Fibroblast of lung (primary cell): ENCODE measurements at regions not wholly inside any gene's neighbourhood (a gene's known extent, or its start where the extent isn't known, plus 50 kb on each side); places are given as distances from the start of the nearest gene placed in this dataset.

Experiments used
- DNase-seq, 2 donors: peaks; one replicate each; pipeline versions ENCODE4 v3.0.0 to v3.0.0-alpha.2; 2010; ENCODE audit warnings: low read depth in 2 of 2
- H2AFZ ChIP-seq: 2 replicates; pipeline ENCODE4 v1.5.1; 2012; ENCODE audit warnings: low read length, control low read depth, inconsistent platforms
- H3K27ac ChIP-seq: 2 replicates; pipeline ENCODE4 v1.5.1; 2011; ENCODE audit warnings: low read length, control low read depth; ENCODE audit not compliant: insufficient read depth
- H3K27me3 ChIP-seq: 2 replicates; pipeline ENCODE4 v1.5.1; 2011; ENCODE audit warnings: mild to moderate bottlenecking, low read length; ENCODE audit not compliant: control insufficient read depth, insufficient read depth
- H3K36me3 ChIP-seq: 2 replicates; pipeline ENCODE4 v1.5.1; 2011; ENCODE audit warnings: low read length; ENCODE audit not compliant: control insufficient read depth, insufficient read depth
- H3K4me1 ChIP-seq: 2 replicates; pipeline ENCODE4 v1.5.1; 2011; ENCODE audit warnings: low read length; ENCODE audit not compliant: control insufficient read depth, insufficient read depth; ENCODE audit errors: extremely low read depth
- H3K4me2 ChIP-seq: 2 replicates; pipeline ENCODE4 v1.5.1; 2011; ENCODE audit warnings: low read length, control low read depth; ENCODE audit not compliant: insufficient read depth; ENCODE audit errors: extremely low read depth
- H3K4me3 ChIP-seq, 4 experiments: fragments of 200-600 bp in 1 of 4; sonication (generic) in 1 of 4; replicated peaks in 1 of 4; 2 replicates each; pipeline ENCODE4 v1.5.1; 2011 to 2016; ENCODE audit warnings: low read length in 4 of 4, low read depth in 3 of 4, mild to moderate bottlenecking in 3 of 4, control low read depth in 2 of 4, inconsistent platforms in 1 of 4, mixed read lengths in 1 of 4; ENCODE audit not compliant: insufficient read depth in 1 of 4; ENCODE audit errors: control extremely low read depth in 1 of 4
- H3K79me2 ChIP-seq: 2 replicates; pipeline ENCODE4 v1.5.1; 2012; ENCODE audit warnings: mild to moderate bottlenecking, low read length, inconsistent platforms; ENCODE audit not compliant: control insufficient read depth, insufficient read depth
- H3K9ac ChIP-seq: 2 replicates; pipeline ENCODE4 v1.5.1; 2011; ENCODE audit warnings: mild to moderate bottlenecking, low read length, control low read depth; ENCODE audit not compliant: insufficient read depth
- H3K9me3 ChIP-seq: 2 replicates; pipeline ENCODE4 v1.5.1; 2012; ENCODE audit warnings: low read depth, low read length; ENCODE audit not compliant: control insufficient read depth, insufficient read depth
- H4K20me1 ChIP-seq: 2 replicates; pipeline ENCODE4 v1.5.1; 2011; ENCODE audit warnings: low read length; ENCODE audit not compliant: control insufficient read depth, insufficient read depth; ENCODE audit errors: extremely low read depth
- EZH2 ChIP-seq: IDR thresholded peaks from 2 replicates; pipeline ENCODE4 v1.5.1; 2012; ENCODE audit warnings: low read length, control low read depth, mild to moderate bottlenecking; ENCODE audit errors: missing control alignments
- TF ChIP-seq, protein P1 (sequence below), 2 donors: IDR thresholded peaks in 1 of 2; conservative IDR thresholded peaks in 1 of 2; 1 replicate in 1 of 2; 2 replicates in 1 of 2; pipeline ENCODE4 v1.5.1; 2011 to 2012; ENCODE audit warnings: low read length in 2 of 2, control low read depth in 1 of 2, inconsistent platforms in 1 of 2, low read depth in 1 of 2, mild to moderate bottlenecking in 1 of 2

DNA sequence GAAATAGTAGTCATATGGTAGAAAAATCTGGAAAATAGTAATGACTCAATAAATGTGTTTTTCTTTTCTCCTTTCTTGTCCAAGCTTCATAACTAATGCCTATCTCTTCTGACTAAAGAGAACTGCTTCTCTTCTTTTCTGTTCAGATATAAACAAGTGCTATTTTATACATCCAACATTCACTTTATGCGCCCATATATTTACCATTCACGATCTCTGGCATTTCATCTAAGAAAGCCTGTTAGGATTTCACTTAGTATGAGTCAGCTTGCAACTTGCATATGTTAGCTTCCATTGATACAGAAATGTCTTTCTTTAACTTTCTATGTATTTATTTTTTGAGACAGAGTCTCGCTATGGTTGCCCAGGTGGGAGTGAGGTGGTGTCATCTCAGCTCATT lies 224.9 kb downstream of the VAPA start:
- Histone ChIP-seq H3K79me2 (no peaks in the 10 kb centered on the region), H3K9me3 (no peaks in the 10 kb centered on the region), H2AFZ (no peak overlapping the region), H3K27me3 (no peaks in the 10 kb centered on the region), H3K27ac (no peak overlapping the region), H3K9ac (no peak overlapping the region), H3K4me1 (peaks cover 9% of the 10 kb centered on the region), H4K20me1 (no peaks in the 10 kb centered on the region), H3K4me3 (no peak overlapping the region), H3K36me3 (no peaks in the 10 kb centered on the region), H3K4me2 (no peak overlapping the region)
- TF ChIP-seq EZH2: no peak
- TF ChIP-seq, protein P1, sequence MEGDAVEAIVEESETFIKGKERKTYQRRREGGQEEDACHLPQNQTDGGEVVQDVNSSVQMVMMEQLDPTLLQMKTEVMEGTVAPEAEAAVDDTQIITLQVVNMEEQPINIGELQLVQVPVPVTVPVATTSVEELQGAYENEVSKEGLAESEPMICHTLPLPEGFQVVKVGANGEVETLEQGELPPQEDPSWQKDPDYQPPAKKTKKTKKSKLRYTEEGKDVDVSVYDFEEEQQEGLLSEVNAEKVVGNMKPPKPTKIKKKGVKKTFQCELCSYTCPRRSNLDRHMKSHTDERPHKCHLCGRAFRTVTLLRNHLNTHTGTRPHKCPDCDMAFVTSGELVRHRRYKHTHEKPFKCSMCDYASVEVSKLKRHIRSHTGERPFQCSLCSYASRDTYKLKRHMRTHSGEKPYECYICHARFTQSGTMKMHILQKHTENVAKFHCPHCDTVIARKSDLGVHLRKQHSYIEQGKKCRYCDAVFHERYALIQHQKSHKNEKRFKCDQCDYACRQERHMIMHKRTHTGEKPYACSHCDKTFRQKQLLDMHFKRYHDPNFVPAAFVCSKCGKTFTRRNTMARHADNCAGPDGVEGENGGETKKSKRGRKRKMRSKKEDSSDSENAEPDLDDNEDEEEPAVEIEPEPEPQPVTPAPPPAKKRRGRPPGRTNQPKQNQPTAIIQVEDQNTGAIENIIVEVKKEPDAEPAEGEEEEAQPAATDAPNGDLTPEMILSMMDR (conservative IDR thresholded peaks at IDR 0.05 in 1 of 2, IDR thresholded peaks at IDR 0.05 in 1 of 2; ENCODE audit: low read depth in 1 of 2, low read length in 2 of 2): no peak
- DNase-seq: peak; percentile 39 to 50

DNA sequence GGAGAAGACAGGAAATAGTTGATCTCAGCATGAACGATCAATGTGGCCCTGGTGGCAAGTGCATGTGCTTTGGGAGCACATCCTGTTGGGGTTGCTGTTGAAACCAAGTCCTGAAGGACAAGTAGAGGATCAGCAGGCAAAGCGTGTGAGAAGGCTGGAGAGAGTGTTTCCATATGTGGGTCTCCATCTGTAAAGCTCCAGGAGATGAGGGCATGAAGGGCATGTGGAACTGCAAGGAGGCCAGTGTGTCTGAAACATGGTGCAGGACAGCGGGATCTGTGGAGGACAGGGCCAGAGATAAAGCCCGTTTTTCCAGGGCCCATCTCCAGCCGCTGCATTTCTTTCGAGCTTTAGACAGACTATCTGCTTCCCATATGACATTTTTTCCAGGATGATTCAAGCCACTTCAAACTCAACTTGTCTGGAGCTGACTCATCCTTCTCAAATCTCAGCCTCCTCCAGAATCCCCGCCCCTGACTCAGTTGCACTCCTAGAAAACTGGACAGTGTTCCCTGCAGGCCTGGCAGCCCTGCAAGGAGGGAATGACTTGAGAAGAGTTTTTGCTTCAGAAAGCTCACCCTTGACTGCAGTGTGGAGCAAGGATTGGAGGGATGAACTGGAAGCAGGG lies 226.1 kb downstream of the VAPA start:
- no peak for TF ChIP-seq EZH2
- TF ChIP-seq, protein P1 (conservative IDR thresholded peaks at IDR 0.05 in 1 of 2, IDR thresholded peaks at IDR 0.05 in 1 of 2; ENCODE audit: low read depth in 1 of 2, low read length in 2 of 2): no peak
- no peaks in the 10 kb centered on the region for H3K36me3 ChIP-seq
- H3K4me1 ChIP-seq: peaks cover 9% of the 10 kb centered on the region
- no peak overlapping the region for H3K4me3 ChIP-seq
- no peaks in the 10 kb centered on the region for H3K27me3 ChIP-seq
- DNase-seq: peak; percentile 28 to 91
- no peaks in the 10 kb centered on the region for H3K9me3 ChIP-seq
- H3K4me2 ChIP-seq: peak overlapping the region; percentile 54
- H3K27ac ChIP-seq: no peak overlapping the region
- H4K20me1 ChIP-seq: no peaks in the 10 kb centered on the region
- no peak overlapping the region for H3K9ac ChIP-seq
- no peaks in the 10 kb centered on the region for H3K79me2 ChIP-seq
- no peak overlapping the region for H2AFZ ChIP-seq

DNA sequence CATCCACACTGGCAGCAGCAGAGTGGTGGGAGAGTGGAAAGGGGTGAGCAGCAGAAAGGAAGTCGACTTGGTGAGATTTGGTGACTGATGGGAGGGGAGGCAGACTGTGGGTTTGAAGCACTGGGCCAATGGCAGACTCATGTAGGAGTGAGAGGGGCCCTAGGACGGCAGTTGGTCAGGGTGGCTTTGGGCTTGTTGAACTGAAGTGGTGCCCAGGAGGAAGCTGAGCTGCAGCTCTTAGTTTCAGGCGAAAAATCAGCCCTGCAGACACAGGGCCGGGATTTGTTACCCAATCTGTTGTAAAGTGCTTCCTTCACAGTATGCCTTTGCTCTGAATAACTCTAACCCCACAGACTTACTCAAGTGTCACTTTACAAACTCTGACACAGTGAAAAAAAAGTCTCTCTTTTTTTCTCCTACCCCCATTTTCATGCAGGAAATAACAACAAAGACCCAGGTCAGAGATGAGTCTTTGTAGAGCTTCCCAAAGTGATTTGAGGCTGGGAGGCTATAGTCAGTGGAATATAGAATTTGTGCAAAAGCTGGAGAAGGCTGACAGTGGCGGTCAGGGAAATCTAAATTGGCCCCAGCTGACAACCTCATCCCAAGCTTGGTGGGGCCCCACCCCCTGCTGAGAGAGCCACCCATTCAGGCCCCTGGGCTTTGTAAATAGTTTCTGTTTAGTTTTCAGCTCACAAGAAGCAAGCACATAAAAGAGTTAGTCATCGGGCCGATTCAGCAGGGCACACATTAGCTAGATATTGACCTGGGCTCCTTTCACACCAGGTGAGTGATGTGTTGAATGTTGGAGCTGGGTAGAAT lies 226.9 kb downstream of the VAPA start:
- Histone ChIP-seq H3K27me3 (no peaks in the 10 kb centered on the region), H3K4me3 (no peak overlapping the region), H3K4me1 (peaks cover 9% of the 10 kb centered on the region), H2AFZ (no peak overlapping the region), H3K4me2 (no peak overlapping the region), H3K79me2 (no peaks in the 10 kb centered on the region), H3K36me3 (no peaks in the 10 kb centered on the region), H3K9ac (no peak overlapping the region), H3K27ac (no peak overlapping the region), H3K9me3 (no peaks in the 10 kb centered on the region), H4K20me1 (no peaks in the 10 kb centered on the region)
- peak; percentile 42 to 57 for DNase-seq
- TF ChIP-seq, protein P1 (conservative IDR thresholded peaks at IDR 0.05 in 1 of 2, IDR thresholded peaks at IDR 0.05 in 1 of 2; ENCODE audit: low read depth in 1 of 2, low read length in 2 of 2): no peak
- TF ChIP-seq EZH2: no peak
